GM12873 (cell line): ENCODE measurements at regions not wholly inside any gene's neighbourhood (a gene's known extent, or its start where the extent isn't known, plus 50 kb on each side); places are given as distances from the start of the nearest gene placed in this dataset.

Source experiments
- CTCF ChIP-seq: IDR thresholded peaks from 2 replicates; pipeline ENCODE4 v1.5.1; 2012; ENCODE audit warnings: low read depth, mild to moderate bottlenecking, moderate library complexity, low read length, control low read depth; ENCODE audit not compliant: insufficient read depth; ENCODE audit errors: missing control alignments

GRCh38 chr1:88330201-88330600 lies 353.9 kb upstream of the PKN2 start:
- TF ChIP-seq CTCF: no peak

DNA sequence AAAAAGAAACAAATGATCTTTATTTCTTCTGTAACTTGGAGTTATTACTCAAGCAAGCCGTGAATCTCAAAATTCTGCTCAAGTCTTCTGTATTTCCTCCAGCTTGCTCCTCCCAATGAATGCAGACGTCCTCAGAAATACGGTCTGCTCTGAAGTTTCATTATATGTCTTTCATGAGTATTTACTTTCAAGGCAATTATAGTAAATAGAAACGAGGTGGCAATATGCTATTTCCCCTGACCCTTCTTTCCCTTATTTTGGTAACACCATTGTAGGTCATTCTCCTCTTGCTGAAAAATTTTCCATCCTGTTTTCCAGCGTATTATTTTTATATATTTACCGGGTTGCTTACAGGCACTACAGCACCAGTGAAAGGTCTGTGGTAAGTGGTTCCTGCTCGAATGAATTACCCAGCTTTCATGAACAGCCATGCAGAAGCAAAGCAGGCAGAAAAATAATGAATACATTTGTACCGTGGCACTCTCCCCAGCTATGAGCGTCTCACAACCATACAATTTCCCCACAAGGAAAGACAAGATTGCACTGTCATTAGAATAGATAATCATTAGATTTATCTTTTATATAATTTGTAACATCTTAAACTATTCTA lies 350.9 kb upstream of the PKN2 start:
- no peak for TF ChIP-seq CTCF

- TF ChIP-seq CTCF: no peak
Measured at GRCh38 chr1:88341447-88341846, 342.6 kb upstream of the PKN2 start.

- TF ChIP-seq CTCF: no peak
Measured at GRCh38 chr1:88350648-88351047, 333.4 kb upstream of the PKN2 start.

GRCh38 chr1:88351960-88352359 lies 332.1 kb upstream of the PKN2 start:
- no peak for TF ChIP-seq CTCF

GRCh38 chr1:88354256-88354655 lies 329.8 kb upstream of the PKN2 start:
- no peak for TF ChIP-seq CTCF

GRCh38 chr1:88357729-88358128 lies 326.3 kb upstream of the PKN2 start:
- no peak for TF ChIP-seq CTCF
